ENCODE measurements at regions not wholly inside any gene's neighbourhood (a gene's known extent, or its start where the extent isn't known, plus 50 kb on each side); places are given as distances from the start of the nearest gene placed in this dataset.

GRCh38 chr3:31416980-31417379 lies 115.7 kb upstream of the STT3B start:
- TF ChIP-seq, protein P1, sequence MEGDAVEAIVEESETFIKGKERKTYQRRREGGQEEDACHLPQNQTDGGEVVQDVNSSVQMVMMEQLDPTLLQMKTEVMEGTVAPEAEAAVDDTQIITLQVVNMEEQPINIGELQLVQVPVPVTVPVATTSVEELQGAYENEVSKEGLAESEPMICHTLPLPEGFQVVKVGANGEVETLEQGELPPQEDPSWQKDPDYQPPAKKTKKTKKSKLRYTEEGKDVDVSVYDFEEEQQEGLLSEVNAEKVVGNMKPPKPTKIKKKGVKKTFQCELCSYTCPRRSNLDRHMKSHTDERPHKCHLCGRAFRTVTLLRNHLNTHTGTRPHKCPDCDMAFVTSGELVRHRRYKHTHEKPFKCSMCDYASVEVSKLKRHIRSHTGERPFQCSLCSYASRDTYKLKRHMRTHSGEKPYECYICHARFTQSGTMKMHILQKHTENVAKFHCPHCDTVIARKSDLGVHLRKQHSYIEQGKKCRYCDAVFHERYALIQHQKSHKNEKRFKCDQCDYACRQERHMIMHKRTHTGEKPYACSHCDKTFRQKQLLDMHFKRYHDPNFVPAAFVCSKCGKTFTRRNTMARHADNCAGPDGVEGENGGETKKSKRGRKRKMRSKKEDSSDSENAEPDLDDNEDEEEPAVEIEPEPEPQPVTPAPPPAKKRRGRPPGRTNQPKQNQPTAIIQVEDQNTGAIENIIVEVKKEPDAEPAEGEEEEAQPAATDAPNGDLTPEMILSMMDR (optimal IDR thresholded peaks at IDR 0.05 in 1 of 3, IDR thresholded peaks at IDR 0.05 in 1 of 3, conservative IDR thresholded peaks at IDR 0.05 in 1 of 3; ENCODE audit: extremely low read depth in 1 of 3, insufficient read depth in 2 of 3, low read length in 3 of 3), result no peak
- TF ChIP-seq EZH2 (IDR thresholded peaks at IDR 0.05; ENCODE audit: low read length), result no peak

All from keratinocyte (primary cell).